ENCODE measurements at regions not wholly inside any gene's neighbourhood (a gene's known extent, or its start where the extent isn't known, plus 50 kb on each side); places are given as distances from the start of the nearest gene placed in this dataset.

DNA sequence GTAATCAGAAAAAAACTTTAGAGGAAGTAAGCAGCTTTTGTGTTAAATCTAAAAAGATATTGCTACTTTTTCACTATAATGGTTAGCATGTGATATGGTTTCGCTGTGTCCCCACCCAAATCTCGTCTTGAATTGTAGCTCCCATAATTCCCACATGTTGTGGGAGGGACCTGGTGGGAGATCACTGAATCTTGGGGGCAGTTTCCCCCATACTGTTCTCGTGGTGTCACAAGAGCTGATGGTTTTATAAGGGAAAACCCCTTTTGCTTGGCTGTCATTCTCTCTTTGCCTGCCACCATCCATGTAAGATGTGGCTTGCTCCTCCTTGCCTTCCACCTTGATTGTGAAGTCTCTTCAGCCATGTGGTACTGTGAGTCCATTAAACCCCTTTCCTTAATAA, 117.1 kb downstream of the KCNJ2 start:
- Histone ChIP-seq H2BK120ac (ENCODE audit: low read depth, low read length) (no peak overlapping the region), H3K4me2 (ENCODE audit: low read depth, low read length) (no peak overlapping the region), H4K91ac (ENCODE audit: insufficient read depth, low read depth, low read length) (no peak overlapping the region), H2AK9ac (replicated peaks; ENCODE audit: low read depth, low read length, poor library complexity) (no peak overlapping the region), H4K8ac (ENCODE audit: low read depth in 2 of 2, low read length in 2 of 2) (no peak overlapping the region), H3K14ac (replicated peaks; ENCODE audit: low read depth, low read length) (no peak overlapping the region), H3K56ac (ENCODE audit: extremely low read depth, insufficient read depth, low read length) (no peak overlapping the region), H2AFZ (replicated peaks; ENCODE audit: low read length, poor library complexity) (no peak overlapping the region), H3K9me3 (ENCODE audit: control insufficient read depth, insufficient read depth, low read length) (no peaks in the 10 kb centered on the region), H3K27ac (ENCODE audit: insufficient read depth, low read length) (no peak overlapping the region), H3K9ac (ENCODE audit: low read depth, low read length) (no peak overlapping the region), H2BK15ac (ENCODE audit: low read depth, low read length) (no peak overlapping the region), H3K4ac (ENCODE audit: low read depth, low read length) (no peak overlapping the region), H4K5ac (ENCODE audit: low read depth, low read length) (no peak overlapping the region), H2BK20ac (ENCODE audit: low read depth, low read length) (no peak overlapping the region), H3K79me1 (ENCODE audit: low read depth in 1 of 2, low read length in 2 of 2) (no peaks in the 10 kb centered on the region), H3K18ac (ENCODE audit: low read depth, low read length) (no peak overlapping the region), H4K20me1 (ENCODE audit: insufficient read depth, low read length) (no peaks in the 10 kb centered on the region), H3K9me1 (ENCODE audit: insufficient read depth, low read length) (no peaks in the 10 kb centered on the region), H3K4me1 (ENCODE audit: control insufficient read depth, insufficient read depth, low read length) (no peaks in the 10 kb centered on the region), H3K36me3 (ENCODE audit: control insufficient read depth, insufficient read depth, low read length) (no peaks in the 10 kb centered on the region), H3K27me3 (ENCODE audit: control insufficient read depth, insufficient read depth, low read length) (no peaks in the 10 kb centered on the region), H3K23ac (ENCODE audit: low read depth, low read length) (no peak overlapping the region), H2BK5ac (ENCODE audit: low read depth, low read length, poor library complexity, severe bottlenecking) (no peak overlapping the region), H3K4me3 (ENCODE audit: insufficient read depth, low read depth, low read length) (no peak overlapping the region), H2AK5ac (ENCODE audit: low read depth, low read length) (no peak overlapping the region)
- ATAC-seq (ENCODE audit: low read depth) (no peak), DNase-seq (no peak)
- no CpG with 5 or more reads among the region's 3 CpGs for WGBS, 2 experiments (ENCODE audit: extremely low coverage in 2 of 2, insufficient read length in 1 of 2)
- no TSS peak for BruUV-seq (replicated peaks)
- intact Hi-C loops (cut with micrococcal nuclease) (no loop called here), dilution Hi-C loops (cut with HindIII; ENCODE audit: low sequenced_read_pairs, unreplicated experiment) (no loop called here), in situ Hi-C loops (cut with MboI; ENCODE audit: low sequenced_read_pairs) (no loop called here)
- ChIA-PET POLR2A (ENCODE audit: unreplicated experiment) (no interaction called here), CTCF (no interaction called here)
- TF ChIP-seq RAD21 (IDR thresholded peaks at IDR 0.05; ENCODE audit: low read length) (no peak), NFE2L2 (IDR thresholded peaks at IDR 0.05; ENCODE audit: low read depth, low read length) (no peak), RFX5 (IDR thresholded peaks at IDR 0.05; ENCODE audit: low read depth, low read length) (no peak), CEBPB (IDR thresholded peaks at IDR 0.05; ENCODE audit: low read depth, low read length) (no peak), CHD1 (IDR thresholded peaks at IDR 0.05; ENCODE audit: low read depth, low read length) (no peak)
- TF ChIP-seq, protein P1, sequence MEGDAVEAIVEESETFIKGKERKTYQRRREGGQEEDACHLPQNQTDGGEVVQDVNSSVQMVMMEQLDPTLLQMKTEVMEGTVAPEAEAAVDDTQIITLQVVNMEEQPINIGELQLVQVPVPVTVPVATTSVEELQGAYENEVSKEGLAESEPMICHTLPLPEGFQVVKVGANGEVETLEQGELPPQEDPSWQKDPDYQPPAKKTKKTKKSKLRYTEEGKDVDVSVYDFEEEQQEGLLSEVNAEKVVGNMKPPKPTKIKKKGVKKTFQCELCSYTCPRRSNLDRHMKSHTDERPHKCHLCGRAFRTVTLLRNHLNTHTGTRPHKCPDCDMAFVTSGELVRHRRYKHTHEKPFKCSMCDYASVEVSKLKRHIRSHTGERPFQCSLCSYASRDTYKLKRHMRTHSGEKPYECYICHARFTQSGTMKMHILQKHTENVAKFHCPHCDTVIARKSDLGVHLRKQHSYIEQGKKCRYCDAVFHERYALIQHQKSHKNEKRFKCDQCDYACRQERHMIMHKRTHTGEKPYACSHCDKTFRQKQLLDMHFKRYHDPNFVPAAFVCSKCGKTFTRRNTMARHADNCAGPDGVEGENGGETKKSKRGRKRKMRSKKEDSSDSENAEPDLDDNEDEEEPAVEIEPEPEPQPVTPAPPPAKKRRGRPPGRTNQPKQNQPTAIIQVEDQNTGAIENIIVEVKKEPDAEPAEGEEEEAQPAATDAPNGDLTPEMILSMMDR (conservative IDR thresholded peaks at IDR 0.05; ENCODE audit: low read depth, low read length): no peak

Data from IMR-90 (cell line).